Fibroblast of skin of right biceps (primary cell): ENCODE measurements at regions not wholly inside any gene's neighbourhood (a gene's known extent, or its start where the extent isn't known, plus 50 kb on each side); places are given as distances from the start of the nearest gene placed in this dataset.
"Not testable (repeated sequence)": the region's sequence is repeated elsewhere in the genome, so short reads cannot be mapped to it uniquely, and the experiment has no call there.

Experiments
- DNase-seq: peaks from one replicate; pipeline ENCODE4 v3.0.0-alpha.2; 2013

- DNase-seq: no peak
Observed at GRCh38 chr5:125898851-125899405, 524.3 kb upstream of the GRAMD2B start.

GRCh38 chr5:125912028-125912427, 511.2 kb upstream of the GRAMD2B start:
- DNase-seq: no peak

- no peak for DNase-seq
Observed at GRCh38 chr5:125913200-125913599, 510.0 kb upstream of the GRAMD2B start.

GRCh38 chr5:125914471-125914870, 508.7 kb upstream of the GRAMD2B start:
- no peak for DNase-seq

GRCh38 chr5:125923958-125924357, 499.3 kb upstream of the GRAMD2B start:
- DNase-seq: not testable (repeated sequence)

- no peak for DNase-seq
Observed at GRCh38 chr5:125926172-125926571, 497.0 kb upstream of the GRAMD2B start.

GRCh38 chr5:125928663-125929062, 494.5 kb upstream of the GRAMD2B start:
- DNase-seq: peak; percentile 3

- DNase-seq: no peak
Observed at GRCh38 chr5:125950012-125950615, 473.1 kb upstream of the GRAMD2B start.

GRCh38 chr5:125961150-125961549, 462.1 kb upstream of the GRAMD2B start:
- DNase-seq: no peak

- no peak for DNase-seq
Observed at GRCh38 chr5:125965577-125965976, 457.6 kb upstream of the GRAMD2B start.

- no peak for DNase-seq
Observed at GRCh38 chr5:125967576-125967975, 455.6 kb upstream of the GRAMD2B start.

GRCh38 chr5:125969011-125969813, 454.0 kb upstream of the GRAMD2B start:
- no peak for DNase-seq

GRCh38 chr5:125969814-125970171, 453.4 kb upstream of the GRAMD2B start:
- no peak for DNase-seq

- no peak for DNase-seq
Observed at GRCh38 chr5:125970631-125971307, 452.4 kb upstream of the GRAMD2B start.

GRCh38 chr5:125972706-125973105, 450.5 kb upstream of the GRAMD2B start:
- DNase-seq: no peak

GRCh38 chr5:125974679-125975078, 448.5 kb upstream of the GRAMD2B start:
- DNase-seq: no peak

GRCh38 chr5:125976421-125977000, 446.7 kb upstream of the GRAMD2B start:
- no peak for DNase-seq

GRCh38 chr5:125978015-125978414, 445.2 kb upstream of the GRAMD2B start:
- no peak for DNase-seq

GRCh38 chr5:125979636-125980035, 443.6 kb upstream of the GRAMD2B start:
- DNase-seq: no peak

GRCh38 chr5:125981016-125981415, 442.2 kb upstream of the GRAMD2B start:
- DNase-seq: no peak

- no peak for DNase-seq
Observed at GRCh38 chr5:125987677-125988255, 435.4 kb upstream of the GRAMD2B start.

GRCh38 chr5:125992050-125992449, 431.2 kb upstream of the GRAMD2B start:
- no peak for DNase-seq
